ENCODE measurements at regions not wholly inside any gene's neighbourhood (a gene's known extent, or its start where the extent isn't known, plus 50 kb on each side); places are given as distances from the start of the nearest gene placed in this dataset.

GRCh38 chr4:13902146-13902545, 274.6 kb upstream of the BOD1L1 start:
- DNase-seq (ENCODE audit: low read depth): no peak

GRCh38 chr4:13903061-13903460, 275.5 kb upstream of the BOD1L1 start:
- Histone ChIP-seq H3K4me1 (ENCODE audit: control insufficient read depth, insufficient read depth, low read length) (peaks cover 16% of the 10 kb centered on the region), H3K9ac (ENCODE audit: low read length) (no peak overlapping the region), H3K9me3 (ENCODE audit: control insufficient read depth, low read length) (no peaks in the 10 kb centered on the region), H3K27me3 (replicated peaks; ENCODE audit: control insufficient read depth, insufficient read depth, low read length) (no peaks in the 10 kb centered on the region), H3K4me3 (ENCODE audit: low read length) (no peak overlapping the region), H3K36me3 (ENCODE audit: control insufficient read depth, insufficient read depth, low read length, severe bottlenecking) (no peaks in the 10 kb centered on the region)
- no peak for DNase-seq (ENCODE audit: low read depth)

More at GRCh38 chr4:13902146-13902545, 274.6 kb upstream of the BOD1L1 start:
- H3K4me3 ChIP-seq (ENCODE audit: low read length): no peak overlapping the region
- H3K36me3 ChIP-seq (ENCODE audit: control insufficient read depth, insufficient read depth, low read length, severe bottlenecking): no peaks in the 10 kb centered on the region
- H3K9me3 ChIP-seq (ENCODE audit: control insufficient read depth, low read length): no peaks in the 10 kb centered on the region
- no peaks in the 10 kb centered on the region for H3K27me3 ChIP-seq (replicated peaks; ENCODE audit: control insufficient read depth, insufficient read depth, low read length)
- H3K4me1 ChIP-seq (ENCODE audit: control insufficient read depth, insufficient read depth, low read length): peaks cover 8% of the 10 kb centered on the region
- no peak overlapping the region for H3K9ac ChIP-seq (ENCODE audit: low read length)

DNA sequence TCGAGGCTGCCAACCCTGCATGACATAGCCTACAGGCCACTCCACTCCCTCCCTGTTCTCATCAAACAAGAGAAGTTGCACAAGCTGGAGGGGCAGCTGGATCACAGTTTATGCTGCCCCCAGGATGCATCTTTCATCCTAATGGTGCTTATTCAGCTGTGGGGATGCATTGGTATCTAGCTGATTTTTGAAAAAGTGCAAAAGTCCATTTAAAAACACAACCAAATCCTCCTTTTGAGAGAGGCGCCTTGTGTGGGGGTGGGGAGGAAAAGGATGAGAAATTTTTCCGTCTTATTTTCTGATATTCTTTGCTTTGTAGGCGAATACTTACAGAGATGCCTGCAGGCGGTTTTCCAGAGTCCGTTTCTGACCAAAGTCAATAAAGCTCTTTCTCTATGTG, 276.4 kb upstream of the BOD1L1 start:
- no peaks in the 10 kb centered on the region for H3K36me3 ChIP-seq (ENCODE audit: control insufficient read depth, insufficient read depth, low read length, severe bottlenecking)
- H3K4me3 ChIP-seq (ENCODE audit: low read length): no peak overlapping the region
- no peak for DNase-seq (ENCODE audit: low read depth)
- H3K4me1 ChIP-seq (ENCODE audit: control insufficient read depth, insufficient read depth, low read length): peaks cover 24% of the 10 kb centered on the region
- no peaks in the 10 kb centered on the region for H3K27me3 ChIP-seq (replicated peaks; ENCODE audit: control insufficient read depth, insufficient read depth, low read length)
- no peak overlapping the region for H3K9ac ChIP-seq (ENCODE audit: low read length)
- no peaks in the 10 kb centered on the region for H3K9me3 ChIP-seq (ENCODE audit: control insufficient read depth, low read length)

GRCh38 chr4:13905543-13905942, 278.0 kb upstream of the BOD1L1 start:
- Histone ChIP-seq H3K4me1 (ENCODE audit: control insufficient read depth, insufficient read depth, low read length) (peaks cover 24% of the 10 kb centered on the region), H3K27me3 (replicated peaks; ENCODE audit: control insufficient read depth, insufficient read depth, low read length) (no peaks in the 10 kb centered on the region), H3K9ac (ENCODE audit: low read length) (no peak overlapping the region), H3K9me3 (ENCODE audit: control insufficient read depth, low read length) (peaks cover 5% of the 10 kb centered on the region), H3K4me3 (ENCODE audit: low read length) (no peak overlapping the region), H3K36me3 (ENCODE audit: control insufficient read depth, insufficient read depth, low read length, severe bottlenecking) (no peaks in the 10 kb centered on the region)
- DNase-seq (ENCODE audit: low read depth): no peak

DNA sequence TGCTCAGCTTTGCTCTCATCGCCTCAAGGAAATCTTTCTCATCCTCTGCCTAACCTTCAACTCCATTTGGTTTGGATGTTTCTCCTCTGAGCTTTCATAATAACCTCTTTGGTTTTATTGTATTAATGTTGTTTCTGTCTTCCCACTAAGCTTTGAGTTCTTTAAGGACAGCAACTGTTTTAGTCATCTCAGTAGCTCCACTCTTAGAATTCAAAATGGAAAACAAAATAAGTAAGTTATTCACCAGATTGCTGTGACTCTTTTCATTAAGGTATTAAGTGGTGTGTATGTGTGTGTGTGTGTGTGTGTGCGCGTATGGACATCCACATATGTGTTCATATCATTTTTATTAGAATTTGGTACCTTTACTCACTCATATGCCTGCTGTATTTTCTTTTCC, 279.2 kb upstream of the BOD1L1 start:
- Histone ChIP-seq H3K4me3 (ENCODE audit: low read length) (peak overlapping the region; percentile 3), H3K27me3 (replicated peaks; ENCODE audit: control insufficient read depth, insufficient read depth, low read length) (no peaks in the 10 kb centered on the region), H3K36me3 (ENCODE audit: control insufficient read depth, insufficient read depth, low read length, severe bottlenecking) (no peaks in the 10 kb centered on the region), H3K9ac (ENCODE audit: low read length) (peak overlapping the region; percentile 59), H3K4me1 (ENCODE audit: control insufficient read depth, insufficient read depth, low read length) (peaks cover 24% of the 10 kb centered on the region), H3K9me3 (ENCODE audit: control insufficient read depth, low read length) (peaks cover 5% of the 10 kb centered on the region)
- no peak for DNase-seq (ENCODE audit: low read depth)

DNA sequence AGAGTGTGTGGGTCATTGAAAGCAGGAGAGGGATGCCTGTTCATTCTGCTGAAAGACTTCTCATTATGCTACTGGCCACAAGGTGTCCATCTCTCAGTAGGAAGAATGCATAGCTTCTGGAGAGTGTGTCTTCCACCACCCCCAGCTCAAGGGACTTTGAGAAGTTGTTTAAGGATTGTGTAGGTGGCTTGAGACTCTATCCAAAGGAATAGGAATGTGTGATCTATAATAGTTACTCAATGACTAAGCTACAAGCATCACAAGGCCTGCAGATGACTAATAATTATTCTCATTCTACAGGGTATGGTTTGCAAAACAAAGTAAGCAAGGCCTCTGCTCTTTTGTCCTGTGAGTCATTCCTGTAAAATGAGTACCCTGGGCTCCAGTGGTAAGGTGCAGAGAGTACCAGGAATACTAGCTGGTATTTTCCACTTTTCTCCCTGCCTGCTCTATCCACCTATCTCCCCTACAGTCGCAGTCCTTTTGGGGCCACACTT, 279.8 kb upstream of the BOD1L1 start:
- Histone ChIP-seq H3K36me3 (ENCODE audit: control insufficient read depth, insufficient read depth, low read length, severe bottlenecking) (no peaks in the 10 kb centered on the region), H3K4me1 (ENCODE audit: control insufficient read depth, insufficient read depth, low read length) (peaks cover 29% of the 10 kb centered on the region), H3K4me3 (ENCODE audit: low read length) (peak overlapping the region; percentile 3), H3K9me3 (ENCODE audit: control insufficient read depth, low read length) (peaks cover 5% of the 10 kb centered on the region), H3K27me3 (replicated peaks; ENCODE audit: control insufficient read depth, insufficient read depth, low read length) (no peaks in the 10 kb centered on the region), H3K9ac (ENCODE audit: low read length) (peak overlapping the region; percentile 60)
- DNase-seq (ENCODE audit: low read depth): peak; percentile 91

DNA sequence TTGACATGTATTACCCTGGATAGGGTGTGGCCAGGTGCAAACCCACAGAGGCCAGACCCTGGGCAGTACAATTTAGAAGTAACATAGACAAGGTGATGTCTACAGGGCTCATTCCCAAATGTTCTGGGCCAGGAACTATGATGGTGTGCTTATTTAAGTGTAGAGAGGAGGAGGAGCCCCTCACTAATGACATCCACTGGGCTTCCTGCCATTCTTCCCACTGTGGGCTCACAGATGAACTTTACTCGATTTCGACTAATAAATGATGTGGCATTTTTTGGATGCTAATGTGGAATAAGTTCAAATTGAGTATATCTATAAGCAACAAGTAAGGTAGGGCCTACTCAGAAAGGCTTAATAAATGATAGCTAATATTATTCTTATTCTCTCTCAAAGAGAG, 280.9 kb upstream of the BOD1L1 start:
- no peak for DNase-seq (ENCODE audit: low read depth)
- Histone ChIP-seq H3K9me3 (ENCODE audit: control insufficient read depth, low read length) (peaks cover 5% of the 10 kb centered on the region), H3K27me3 (replicated peaks; ENCODE audit: control insufficient read depth, insufficient read depth, low read length) (no peaks in the 10 kb centered on the region), H3K9ac (ENCODE audit: low read length) (peak overlapping the region; percentile 60), H3K4me1 (ENCODE audit: control insufficient read depth, insufficient read depth, low read length) (peaks cover 40% of the 10 kb centered on the region), H3K36me3 (ENCODE audit: control insufficient read depth, insufficient read depth, low read length, severe bottlenecking) (no peaks in the 10 kb centered on the region), H3K4me3 (ENCODE audit: low read length) (no peak overlapping the region)

GRCh38 chr4:13910556-13910955, 283.0 kb upstream of the BOD1L1 start:
- no peaks in the 10 kb centered on the region for H3K27me3 ChIP-seq (replicated peaks; ENCODE audit: control insufficient read depth, insufficient read depth, low read length)

GRCh38 chr4:13911256-13911655, 283.7 kb upstream of the BOD1L1 start:
- no peak overlapping the region for H3K4me3 ChIP-seq (ENCODE audit: low read length)
- no peaks in the 10 kb centered on the region for H3K27me3 ChIP-seq (replicated peaks; ENCODE audit: control insufficient read depth, insufficient read depth, low read length)
- H3K36me3 ChIP-seq (ENCODE audit: control insufficient read depth, insufficient read depth, low read length, severe bottlenecking): no peaks in the 10 kb centered on the region
- no peak for DNase-seq (ENCODE audit: low read depth)
- H3K4me1 ChIP-seq (ENCODE audit: control insufficient read depth, insufficient read depth, low read length): peaks cover 42% of the 10 kb centered on the region
- H3K9ac ChIP-seq (ENCODE audit: low read length): no peak overlapping the region
- peaks cover 5% of the 10 kb centered on the region for H3K9me3 ChIP-seq (ENCODE audit: control insufficient read depth, low read length)

More at GRCh38 chr4:13910556-13910955, 283.0 kb upstream of the BOD1L1 start:
- Histone ChIP-seq H3K36me3 (ENCODE audit: control insufficient read depth, insufficient read depth, low read length, severe bottlenecking) (no peaks in the 10 kb centered on the region), H3K4me3 (ENCODE audit: low read length) (no peak overlapping the region), H3K4me1 (ENCODE audit: control insufficient read depth, insufficient read depth, low read length) (peaks cover 42% of the 10 kb centered on the region), H3K9ac (ENCODE audit: low read length) (no peak overlapping the region), H3K9me3 (ENCODE audit: control insufficient read depth, low read length) (peaks cover 5% of the 10 kb centered on the region)
- no peak for DNase-seq (ENCODE audit: low read depth)

- Histone ChIP-seq H3K9me3 (ENCODE audit: control insufficient read depth, low read length) (peaks cover 5% of the 10 kb centered on the region), H3K27me3 (replicated peaks; ENCODE audit: control insufficient read depth, insufficient read depth, low read length) (no peaks in the 10 kb centered on the region)
Measured at GRCh38 chr4:13912436-13912925, 285.0 kb upstream of the BOD1L1 start.

DNA sequence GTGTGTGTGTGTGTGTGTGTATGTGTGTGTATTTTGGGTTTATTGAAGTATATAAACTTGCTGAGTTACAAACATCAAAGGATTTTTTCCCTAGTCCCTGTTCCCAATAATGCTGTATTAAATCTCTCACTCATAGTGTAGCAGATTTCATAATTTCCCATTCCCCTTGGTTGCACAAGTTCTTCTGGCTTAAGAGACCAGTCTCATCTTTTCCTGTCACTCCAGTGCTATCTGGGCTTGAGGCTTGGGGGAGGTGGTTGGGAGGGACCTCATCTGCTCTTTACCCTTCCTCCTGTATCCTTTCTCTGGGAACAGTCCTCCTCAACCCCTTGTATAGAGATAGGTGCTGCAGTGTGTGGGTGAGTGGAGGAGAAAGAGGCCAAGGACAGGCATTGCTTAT, 285.4 kb upstream of the BOD1L1 start:
- Histone ChIP-seq H3K4me3 (ENCODE audit: low read length) (no peak overlapping the region), H3K27me3 (replicated peaks; ENCODE audit: control insufficient read depth, insufficient read depth, low read length) (no peaks in the 10 kb centered on the region), H3K9me3 (ENCODE audit: control insufficient read depth, low read length) (peaks cover 5% of the 10 kb centered on the region), H3K4me1 (ENCODE audit: control insufficient read depth, insufficient read depth, low read length) (peaks cover 41% of the 10 kb centered on the region), H3K9ac (ENCODE audit: low read length) (peak overlapping the region; percentile 13), H3K36me3 (ENCODE audit: control insufficient read depth, insufficient read depth, low read length, severe bottlenecking) (no peaks in the 10 kb centered on the region)
- peak; percentile 75 for DNase-seq (ENCODE audit: low read depth)

More at GRCh38 chr4:13912436-13912925, 285.0 kb upstream of the BOD1L1 start:
- Histone ChIP-seq H3K9ac (ENCODE audit: low read length) (peak overlapping the region; percentile 13), H3K4me1 (ENCODE audit: control insufficient read depth, insufficient read depth, low read length) (peaks cover 41% of the 10 kb centered on the region), H3K4me3 (ENCODE audit: low read length) (no peak overlapping the region), H3K36me3 (ENCODE audit: control insufficient read depth, insufficient read depth, low read length, severe bottlenecking) (no peaks in the 10 kb centered on the region)
- DNase-seq (ENCODE audit: low read depth): no peak

- Histone ChIP-seq H3K27me3 (replicated peaks; ENCODE audit: control insufficient read depth, insufficient read depth, low read length) (no peaks in the 10 kb centered on the region), H3K9me3 (ENCODE audit: control insufficient read depth, low read length) (no peaks in the 10 kb centered on the region), H3K36me3 (ENCODE audit: control insufficient read depth, insufficient read depth, low read length, severe bottlenecking) (no peaks in the 10 kb centered on the region), H3K4me3 (ENCODE audit: low read length) (no peak overlapping the region), H3K9ac (ENCODE audit: low read length) (peak overlapping the region; percentile 13), H3K4me1 (ENCODE audit: control insufficient read depth, insufficient read depth, low read length) (peaks cover 67% of the 10 kb centered on the region)
- no peak for DNase-seq (ENCODE audit: low read depth)
Measured at GRCh38 chr4:13917015-13917414, 289.5 kb upstream of the BOD1L1 start.
